Right lung (tissue), 2 donors: ENCODE measurements at regions not wholly inside any gene's neighbourhood (a gene's known extent, or its start where the extent isn't known, plus 50 kb on each side); places are given as distances from the start of the nearest gene placed in this dataset.
"Not testable (repeated sequence)": the region's sequence is repeated elsewhere in the genome, so short reads cannot be mapped to it uniquely, and the experiment has no call there.

Experiments
- DNase-seq, 2 donors: peaks; one replicate each; pipeline ENCODE4 v3.0.0-alpha.2; 2013

DNA sequence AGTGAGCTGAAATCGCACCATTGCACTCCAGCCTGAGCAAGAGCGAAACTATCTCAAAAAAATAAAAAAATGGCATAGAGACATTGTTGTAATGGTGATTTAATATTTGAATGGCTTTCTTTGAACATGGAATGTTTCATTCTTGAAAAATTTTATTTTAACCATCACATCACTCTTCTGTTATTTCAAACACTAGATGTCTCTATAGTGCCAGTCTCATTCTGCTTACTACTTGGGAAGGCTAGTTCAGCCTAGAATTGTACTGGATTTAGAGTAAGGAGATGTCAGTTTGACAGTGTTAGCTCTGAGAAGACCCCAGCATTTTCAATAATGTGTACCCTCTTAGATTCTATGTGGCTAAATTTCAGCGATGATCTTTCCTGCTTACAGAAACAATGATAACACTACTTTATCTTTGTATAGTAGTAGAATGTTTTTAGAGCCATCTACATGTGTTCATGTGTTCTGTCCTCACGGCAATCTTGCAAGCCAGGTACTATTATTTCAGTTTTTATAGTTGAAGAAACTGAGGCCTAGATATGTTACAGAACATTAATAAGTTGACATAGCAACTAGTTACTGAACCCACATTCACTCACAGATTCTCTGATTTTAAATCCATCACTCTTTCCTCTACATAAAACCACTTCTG lies 142.9 kb upstream of the ZSWIM2 start:
- no peak for DNase-seq

GRCh38 chr2:186984966-186985365 lies 136.0 kb upstream of the ZSWIM2 start:
- no peak for DNase-seq

- DNase-seq = no peak
These were observed 135.5 kb upstream of the ZSWIM2 start for GRCh38 chr2:186984481-186984880.

GRCh38 chr2:186980787-186981550 lies 132.0 kb upstream of the ZSWIM2 start:
- DNase-seq = no peak

DNA sequence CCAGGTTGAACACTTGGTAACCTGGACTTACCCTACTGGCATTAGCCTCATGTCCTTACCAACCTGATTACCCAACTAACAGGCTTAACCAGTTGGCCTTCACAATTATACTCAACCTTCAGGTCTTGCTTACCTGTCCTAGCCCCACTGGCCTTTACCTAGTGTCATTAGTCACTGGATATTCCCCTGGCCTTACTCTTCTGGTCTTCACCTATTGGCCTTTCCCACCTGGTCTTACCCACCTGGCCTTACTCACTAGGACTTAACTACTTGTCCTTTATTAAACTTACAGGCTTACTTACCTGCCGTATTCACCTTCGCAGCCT lies 131.1 kb upstream of the ZSWIM2 start:
- no peak for DNase-seq

- no peak for DNase-seq
These were observed 130.6 kb upstream of the ZSWIM2 start for GRCh38 chr2:186979439-186980116.

DNA sequence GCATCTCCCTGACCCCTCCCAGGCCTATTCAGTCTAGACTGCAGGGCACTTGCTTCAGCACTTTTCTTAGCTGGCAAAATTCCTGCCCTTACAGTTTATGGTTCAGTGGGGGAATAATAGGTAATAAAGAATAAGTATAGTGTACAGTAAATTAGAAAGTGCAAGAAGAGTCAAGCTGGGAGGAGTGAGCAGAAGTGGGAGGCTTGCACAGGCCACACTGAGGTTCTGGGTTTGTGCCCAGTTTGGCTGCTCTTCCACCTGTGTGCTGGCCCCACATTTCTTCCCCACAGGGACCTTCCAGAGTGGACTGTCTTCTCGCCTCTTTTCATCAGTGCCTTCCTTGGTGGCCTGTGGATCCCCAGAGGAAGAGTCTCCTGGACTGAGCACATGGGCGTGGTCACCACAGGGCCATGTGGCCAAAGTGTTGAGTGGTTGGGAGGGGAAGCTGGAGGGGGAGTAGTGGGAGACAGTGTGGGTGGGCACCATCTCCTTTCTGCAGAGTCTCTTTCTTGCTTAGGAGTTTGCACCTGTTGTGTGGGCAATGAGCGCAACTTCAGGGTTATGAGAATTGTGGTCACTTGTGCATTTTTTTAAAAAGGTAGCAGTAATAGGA lies 128.6 kb upstream of the ZSWIM2 start:
- no peak for DNase-seq

DNA sequence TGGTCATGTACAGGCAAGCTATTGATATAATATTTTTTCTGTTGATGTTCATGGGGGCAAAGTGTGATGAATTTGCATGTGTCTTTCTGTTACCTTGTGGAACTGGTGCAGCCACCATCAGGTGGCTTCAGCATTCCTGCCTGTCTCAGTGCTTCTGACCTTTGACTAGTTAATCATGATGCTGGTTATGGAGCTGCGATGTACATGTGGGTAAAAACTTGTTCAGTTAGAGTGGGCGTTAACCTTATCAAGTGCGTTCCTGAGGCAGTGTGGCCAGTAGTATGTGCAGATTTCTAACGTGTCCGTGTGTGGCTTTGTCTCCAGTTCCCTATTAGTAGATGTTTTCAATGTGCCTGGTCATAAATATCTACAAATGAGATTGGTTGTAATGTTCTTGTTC lies 127.4 kb upstream of the ZSWIM2 start:
- DNase-seq = no peak

- no peak for DNase-seq
These were observed 123.5 kb upstream of the ZSWIM2 start for GRCh38 chr2:186972281-186972970.

DNA sequence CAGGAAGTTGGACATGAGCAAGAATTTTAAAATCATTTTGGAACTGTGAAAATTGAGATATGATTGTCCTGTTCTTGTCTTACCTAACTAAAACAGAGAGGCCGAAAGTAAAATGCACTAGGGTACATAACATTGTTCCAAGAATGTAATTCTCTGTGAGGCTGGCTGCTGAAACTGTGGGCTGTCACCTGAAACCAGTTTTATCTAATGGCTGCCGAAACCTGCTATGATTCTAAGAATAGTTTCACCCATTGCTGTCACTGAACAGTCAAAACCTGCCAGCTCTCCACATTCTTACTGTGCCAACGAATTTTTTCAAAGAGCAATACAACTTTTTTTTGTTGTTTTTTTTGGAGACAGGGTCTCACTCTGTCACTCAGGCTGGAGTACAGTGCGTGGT lies 119.3 kb upstream of the ZSWIM2 start:
- DNase-seq = no peak

DNA sequence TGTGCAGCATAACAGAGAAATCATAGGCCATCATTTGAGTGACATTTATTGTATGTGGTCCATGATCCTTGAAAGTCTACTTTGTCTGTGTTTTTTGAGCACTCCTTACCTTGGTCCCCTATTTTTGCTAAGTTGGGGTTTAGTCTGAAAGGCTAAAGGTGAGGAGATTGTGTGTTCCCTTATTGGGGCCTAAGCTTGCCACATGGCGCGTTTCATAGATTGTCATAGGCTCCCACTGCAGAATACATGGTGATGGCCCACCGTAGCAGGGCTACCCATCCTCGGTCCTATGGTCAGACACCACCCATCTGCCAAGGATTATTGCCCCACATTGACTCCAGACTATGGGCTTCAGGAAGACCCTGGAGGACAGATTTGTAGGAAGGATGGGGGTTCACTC lies 117.0 kb upstream of the ZSWIM2 start:
- DNase-seq = no peak

GRCh38 chr2:186962085-186962747 lies 113.2 kb upstream of the ZSWIM2 start:
- no peak for DNase-seq

DNA sequence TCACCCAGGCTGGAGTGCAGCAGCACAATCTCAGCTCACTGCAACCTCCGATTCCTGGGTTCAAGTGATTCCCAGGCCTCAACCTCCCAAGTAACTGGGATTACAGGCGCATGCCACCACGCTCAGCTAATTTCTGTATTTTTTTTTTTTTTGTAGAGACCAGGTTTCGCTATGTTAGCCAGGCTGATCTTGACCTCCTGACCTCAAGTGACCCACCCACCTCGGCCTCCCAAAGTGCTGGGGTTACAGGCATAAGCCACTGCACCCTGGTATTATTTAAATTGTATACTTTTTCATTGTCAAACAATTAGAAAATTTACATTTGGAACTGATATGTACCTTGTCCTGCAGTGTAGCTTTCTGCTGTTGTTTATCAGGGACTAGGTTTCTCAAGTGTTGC lies 111.3 kb upstream of the ZSWIM2 start:
- DNase-seq = not testable (repeated sequence)

GRCh38 chr2:186959486-186959885 lies 110.5 kb upstream of the ZSWIM2 start:
- no peak for DNase-seq

DNA sequence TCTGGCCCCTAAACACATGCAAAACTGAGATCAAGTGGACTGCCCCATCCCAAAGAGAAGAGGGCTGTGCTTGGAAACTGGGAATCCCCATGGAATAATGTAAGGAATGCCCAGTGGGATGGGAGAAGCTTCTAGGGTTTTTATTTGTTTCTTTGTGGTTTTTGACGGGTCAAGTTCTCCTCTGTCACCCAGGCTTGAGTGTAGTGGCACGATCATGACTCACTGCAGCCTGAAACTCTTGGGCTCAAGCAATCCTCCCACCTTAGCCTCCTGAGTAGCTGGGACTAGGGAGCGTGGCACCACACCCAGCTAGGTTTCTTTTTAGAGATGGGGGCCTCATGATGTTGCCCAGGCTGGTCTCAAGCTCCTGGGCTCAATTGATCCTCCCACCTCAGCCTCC lies 101.7 kb upstream of the ZSWIM2 start:
- DNase-seq = no peak

DNA sequence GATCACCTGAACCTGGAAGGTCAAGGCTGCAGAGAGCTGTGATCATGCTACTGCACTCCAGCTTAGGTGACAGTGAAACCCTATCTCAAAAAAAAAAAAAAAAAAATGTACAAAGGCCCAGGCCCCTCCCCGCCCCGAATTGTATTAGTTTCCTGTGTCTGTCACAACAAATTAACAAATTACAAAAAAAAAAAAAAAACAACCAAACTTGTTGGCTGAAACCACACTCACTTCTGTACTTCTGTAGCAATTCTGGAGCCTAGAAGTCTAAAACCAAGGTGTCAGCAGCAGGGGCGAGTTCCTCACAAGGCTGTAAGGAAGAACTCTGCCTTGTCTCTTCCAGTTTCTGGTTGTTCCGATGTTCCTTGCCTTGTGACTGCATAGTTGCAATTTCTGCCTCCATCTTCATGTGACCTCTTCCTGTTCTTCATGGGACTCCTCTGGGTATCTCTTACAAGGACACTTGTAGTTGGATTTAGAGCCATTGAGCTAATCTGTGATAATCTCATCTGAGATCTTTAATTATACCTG lies 100.8 kb upstream of the ZSWIM2 start:
- no peak for DNase-seq

DNA sequence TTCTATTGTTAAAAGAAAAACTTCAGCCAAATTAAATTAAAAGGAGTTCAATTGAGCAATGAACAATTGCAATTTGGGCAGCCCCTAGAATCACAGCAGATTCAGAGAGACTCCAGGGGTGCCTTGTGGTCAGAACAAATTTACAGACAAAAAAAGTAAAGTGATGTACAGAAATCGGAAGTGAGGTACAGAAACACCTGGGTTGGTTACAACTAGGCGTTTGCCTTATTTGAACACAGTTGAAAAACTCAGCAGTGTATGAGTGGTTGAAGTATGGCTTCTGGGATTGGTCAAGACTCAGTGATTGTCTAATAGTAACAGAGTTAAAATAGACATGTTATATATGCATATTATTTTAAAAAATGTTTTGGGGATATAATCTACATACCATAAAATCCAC lies 98.5 kb upstream of the ZSWIM2 start:
- DNase-seq = no peak

DNA sequence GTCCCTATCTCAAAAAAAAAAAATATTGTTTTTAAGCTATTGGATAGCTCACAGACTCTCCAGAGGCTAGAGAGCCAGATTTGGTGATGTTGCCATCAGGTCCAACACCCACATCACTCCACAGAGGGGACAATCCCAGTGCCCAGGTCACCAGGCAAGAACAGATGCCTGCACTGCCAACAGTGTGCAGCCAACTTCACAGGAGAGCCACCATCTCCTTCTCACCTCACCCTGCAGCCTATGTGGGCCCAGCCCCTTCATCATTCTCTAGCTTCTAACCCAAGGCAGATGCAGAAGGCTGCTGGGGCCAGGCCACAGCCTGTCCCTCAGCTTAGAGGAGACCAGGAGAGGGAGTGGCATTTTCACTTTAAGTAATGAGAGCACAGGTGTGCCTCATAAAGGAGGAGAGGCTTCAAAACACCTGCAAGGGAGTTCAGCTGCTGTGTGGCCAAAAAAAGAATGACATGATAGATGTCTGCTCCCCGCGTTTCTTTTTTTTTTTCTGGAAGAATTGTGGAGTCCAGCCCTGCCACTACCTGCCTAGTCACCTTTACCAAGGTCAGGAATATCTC lies 98.0 kb upstream of the ZSWIM2 start:
- no peak for DNase-seq

DNA sequence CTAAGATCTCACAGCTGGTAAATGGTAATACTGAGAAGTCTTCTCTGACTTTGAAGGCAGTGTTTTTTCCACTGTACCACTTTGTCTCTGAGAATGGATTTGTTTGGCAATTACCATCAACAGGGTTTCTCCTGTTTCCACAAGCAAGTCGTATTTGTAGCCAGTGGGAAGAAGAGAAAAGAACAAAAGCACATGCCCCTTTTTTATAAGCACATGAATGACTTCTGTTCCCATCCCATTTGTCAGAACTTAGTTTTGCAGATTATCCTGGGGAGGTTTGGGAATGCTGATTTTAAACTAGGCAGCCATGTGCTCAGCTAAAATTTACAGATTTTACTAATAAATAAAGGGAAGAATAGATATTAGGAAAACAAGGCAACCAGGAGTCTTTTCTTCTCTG lies 92.9 kb upstream of the ZSWIM2 start:
- DNase-seq = no peak

GRCh38 chr2:186940463-186940862 lies 91.5 kb upstream of the ZSWIM2 start:
- no peak for DNase-seq

DNA sequence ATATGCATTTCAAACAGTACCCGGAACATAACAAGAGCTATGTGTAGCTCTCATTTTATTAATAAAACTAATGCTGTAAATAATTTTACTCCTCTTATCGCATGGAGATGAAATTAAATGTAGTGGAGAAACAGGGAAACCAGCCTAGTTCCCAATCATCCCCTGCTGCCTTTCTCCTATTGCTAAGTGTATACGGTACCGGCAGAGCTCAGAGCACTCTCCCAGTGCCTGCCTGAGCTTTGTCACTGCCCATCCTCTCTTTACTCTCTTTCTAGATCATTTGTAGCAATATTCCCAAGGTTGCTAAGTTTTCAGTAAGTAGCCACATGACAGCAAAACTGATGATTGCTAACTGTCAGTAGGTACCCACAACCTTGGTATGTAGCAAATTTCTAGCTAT lies 85.5 kb upstream of the ZSWIM2 start:
- DNase-seq = no peak
